Gastrocnemius medialis (tissue), 4 donors: ENCODE measurements at regions not wholly inside any gene's neighbourhood (a gene's known extent, or its start where the extent isn't known, plus 50 kb on each side); places are given as distances from the start of the nearest gene placed in this dataset.

ENCODE experiments used
- CTCF ChIP-seq, 5 experiments: fragments of 450-650 bp in 3 of 5; fragments of 200-600 bp in 2 of 5; sonication (generic) in 2 of 5; IDR thresholded peaks in 4 of 5; conservative IDR thresholded peaks in 1 of 5; 1 replicate in 4 of 5; 2 replicates in 1 of 5; pipeline ENCODE4 v1.5.1; 2016 to 2019; ENCODE audit warnings: antibody characterized with exemption in 5 of 5, mild to moderate bottlenecking in 3 of 5, moderate library complexity in 3 of 5
- POLR2A ChIP-seq, 2 donors: fragments of 450-650 bp; IDR thresholded peaks; one replicate each; pipeline ENCODE4 v1.6.1; 2017; ENCODE audit warnings: antibody characterized with exemption in 2 of 2, mild to moderate bottlenecking in 2 of 2, moderate library complexity in 2 of 2

DNA sequence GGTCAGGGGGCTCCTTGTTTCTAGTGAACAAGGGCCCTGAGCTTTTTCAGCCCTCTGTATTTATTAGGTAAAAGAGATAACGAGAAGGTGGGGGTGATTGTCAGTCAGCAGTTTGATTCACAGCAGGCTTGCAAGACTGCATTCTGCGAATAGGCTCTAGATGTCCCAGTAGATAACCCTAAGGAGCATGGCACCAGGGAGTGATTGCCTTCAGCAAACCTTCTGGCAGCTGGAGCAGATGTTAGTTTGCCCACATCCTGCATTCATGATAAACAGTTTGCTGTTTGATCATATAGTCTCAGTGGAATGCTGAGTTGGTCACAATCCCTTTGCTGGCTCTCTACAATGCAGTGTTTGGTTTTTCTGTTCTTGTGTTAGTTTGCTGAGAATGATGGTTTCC, 161.3 kb upstream of the GADL1 start:
- TF ChIP-seq CTCF (IDR thresholded peaks at IDR 0.05 in 4 of 5, conservative IDR thresholded peaks at IDR 0.05 in 1 of 5) = no peak
- no peak for TF ChIP-seq POLR2A (IDR thresholded peaks at IDR 0.05)
